H9 (cell line): ENCODE measurements at regions not wholly inside any gene's neighbourhood (a gene's known extent, or its start where the extent isn't known, plus 50 kb on each side); places are given as distances from the start of the nearest gene placed in this dataset.

Experiments used
- DNase-seq: peaks from one replicate; pipeline ENCODE4 v3.0.0-alpha.2; 2017
- H2AFZ ChIP-seq: one replicate; pipeline ENCODE4 v1.6.1; 2013; ENCODE audit warnings: mild to moderate bottlenecking, low read length, control low read depth, moderate library complexity
- H2AK5ac ChIP-seq: 2 replicates; pipeline ENCODE4 v1.6.1; 2013; ENCODE audit warnings: low read length, control low read depth, mixed read lengths; ENCODE audit not compliant: insufficient read length
- H2BK120ac ChIP-seq: one replicate; pipeline ENCODE4 v1.6.1; 2013; ENCODE audit warnings: low read depth, mild to moderate bottlenecking, low read length, control low read depth, inconsistent platforms; ENCODE audit not compliant: poor library complexity, severe bottlenecking
- H2BK12ac ChIP-seq: 2 replicates; pipeline ENCODE4 v1.6.1; 2013; ENCODE audit warnings: low read length, control low read depth, mixed read lengths, low read depth; ENCODE audit not compliant: insufficient read length
- H2BK15ac ChIP-seq: 2 replicates; pipeline ENCODE4 v1.6.1; 2013; ENCODE audit warnings: low read depth, low read length, control low read depth
- H2BK20ac ChIP-seq: one replicate; pipeline ENCODE4 v1.6.1; 2013; ENCODE audit warnings: low read depth, mild to moderate bottlenecking, low read length, control low read depth, inconsistent platforms; ENCODE audit not compliant: poor library complexity, severe bottlenecking
- H2BK5ac ChIP-seq: 2 replicates; pipeline ENCODE4 v1.6.1; 2013; ENCODE audit warnings: low read length, control low read depth, mixed read lengths; ENCODE audit not compliant: insufficient read length
- H3K14ac ChIP-seq: 2 replicates; pipeline ENCODE4 v1.6.1; 2013; ENCODE audit warnings: low read length, control low read depth; ENCODE audit not compliant: insufficient read depth
- H3K18ac ChIP-seq: 2 replicates; pipeline ENCODE4 v1.6.1; 2013; ENCODE audit warnings: low read depth, mild to moderate bottlenecking, mixed read lengths, low read length, control low read depth; ENCODE audit not compliant: insufficient read length
- H3K23ac ChIP-seq: 2 replicates; pipeline ENCODE4 v1.6.1; 2013; ENCODE audit warnings: low read length, control low read depth, mixed read lengths, low read depth; ENCODE audit not compliant: insufficient read length
- H3K23me2 ChIP-seq: 2 replicates; pipeline ENCODE4 v1.6.1; 2013; ENCODE audit warnings: low read depth, mild to moderate bottlenecking, mixed read lengths, low read length, control low read depth; ENCODE audit not compliant: insufficient read length, poor library complexity, severe bottlenecking
- H3K27ac ChIP-seq: 2 replicates; pipeline ENCODE4 v1.5.1; 2013; ENCODE audit warnings: low read length, control low read depth, mixed read lengths, low read depth; ENCODE audit not compliant: insufficient read length
- H3K27me3 ChIP-seq: 2 replicates; pipeline ENCODE4 v1.6.1; 2013; ENCODE audit warnings: low read length, control low read depth, inconsistent platforms; ENCODE audit not compliant: insufficient read depth
- H3K4ac ChIP-seq: 2 replicates; pipeline ENCODE4 v1.6.1; 2013; ENCODE audit warnings: low read depth, mild to moderate bottlenecking, control low read depth, inconsistent platforms, low read length, moderate library complexity
- H3K4me1 ChIP-seq: 2 replicates; pipeline ENCODE4 v1.6.1; 2013; ENCODE audit warnings: low read length, control low read depth, inconsistent platforms; ENCODE audit not compliant: insufficient read depth
- H3K4me2 ChIP-seq: 2 replicates; pipeline ENCODE4 v1.6.1; 2013; ENCODE audit warnings: low read length, control low read depth, mixed read lengths; ENCODE audit not compliant: insufficient read length, insufficient read depth
- H3K56ac ChIP-seq: 2 replicates; pipeline ENCODE4 v1.6.1; 2013; ENCODE audit warnings: low read depth, mild to moderate bottlenecking, mixed read lengths, low read length, control low read depth; ENCODE audit not compliant: insufficient read length
- H3K79me1 ChIP-seq: 2 replicates; pipeline ENCODE4 v1.6.1; 2013; ENCODE audit warnings: low read depth, mild to moderate bottlenecking, moderate library complexity, low read length, control low read depth, inconsistent platforms; ENCODE audit not compliant: insufficient read depth, poor library complexity, severe bottlenecking
- H3K79me2 ChIP-seq: 2 replicates; pipeline ENCODE4 v1.6.1; 2013; ENCODE audit warnings: low read length, control low read depth, inconsistent platforms; ENCODE audit not compliant: insufficient read depth
- H3K9ac ChIP-seq: 2 replicates; pipeline ENCODE4 v1.6.1; 2013; ENCODE audit warnings: low read length, control low read depth, mixed read lengths; ENCODE audit not compliant: insufficient read length; ENCODE audit errors: extremely low read depth
- H3K9me3 ChIP-seq: one replicate; pipeline ENCODE4 v1.6.1; 2013; ENCODE audit warnings: low read depth, low read length, inconsistent platforms; ENCODE audit not compliant: control insufficient read depth
- H3T11ph ChIP-seq: one replicate; pipeline ENCODE4 v1.6.1; 2013; ENCODE audit warnings: mild to moderate bottlenecking, low read length, control low read depth, inconsistent platforms
- H4K20me1 ChIP-seq: one replicate; pipeline ENCODE4 v1.6.1; 2013; ENCODE audit not compliant: control insufficient read depth, insufficient read length, insufficient read depth
- H4K5ac ChIP-seq: 2 replicates; pipeline ENCODE4 v1.6.1; 2013; ENCODE audit warnings: low read depth, mild to moderate bottlenecking, mixed read lengths, low read length, control low read depth; ENCODE audit not compliant: insufficient read length
- H4K8ac ChIP-seq: replicated peaks from 2 replicates; pipeline ENCODE4 v1.6.1; 2013; ENCODE audit warnings: low read length, control low read depth, mixed read lengths, low read depth; ENCODE audit not compliant: insufficient read length
- H4K91ac ChIP-seq: 2 replicates; pipeline ENCODE4 v1.6.1; 2013; ENCODE audit warnings: low read depth, mild to moderate bottlenecking, moderate library complexity, mixed read lengths, low read length, control low read depth; ENCODE audit not compliant: insufficient read length
- H3K27ac Mint-ChIP-seq, 3 experiments: 2 replicates in 2 of 3; 3 replicates in 1 of 3; pipeline ENCODE4 v1.8.0; 2020 to 2021; ENCODE audit warnings: mixed read lengths in 3 of 3, mild to moderate bottlenecking in 1 of 3, moderate library complexity in 1 of 3
- H3K27me3 Mint-ChIP-seq: 2 replicates; pipeline ENCODE4 v1.8.0; 2021; ENCODE audit warnings: low read depth, mild to moderate bottlenecking, moderate library complexity, mixed read lengths
- H3K36me3 Mint-ChIP-seq, 3 experiments: 2 replicates in 2 of 3; 3 replicates in 1 of 3; pipeline ENCODE4 v1.8.0; 2020 to 2021; ENCODE audit warnings: low read depth in 3 of 3, mixed read lengths in 3 of 3; ENCODE audit not compliant: insufficient read depth in 1 of 3
- H3K4me1 Mint-ChIP-seq, 2 experiments: 2 replicates each; pipeline ENCODE4 v1.8.0; 2020; ENCODE audit warnings: mixed read lengths in 2 of 2
- H3K4me3 Mint-ChIP-seq, 2 experiments: 2 replicates in 1 of 2; 3 replicates in 1 of 2; pipeline ENCODE4 v1.8.0; 2020 to 2021; ENCODE audit warnings: mild to moderate bottlenecking in 2 of 2, mixed read lengths in 2 of 2, moderate library complexity in 1 of 2
- H3K9me3 Mint-ChIP-seq, 2 experiments: 2 replicates in 1 of 2; 3 replicates in 1 of 2; pipeline ENCODE4 v1.8.0; 2020; ENCODE audit warnings: mild to moderate bottlenecking in 2 of 2, mixed read lengths in 2 of 2, moderate library complexity in 1 of 2
- CTCF ChIP-seq: fragments of 200-600 bp; sonication (generic); conservative IDR thresholded peaks from 3 replicates; pipeline ENCODE4 v1.8.0; 2021; ENCODE audit warnings: antibody characterized with exemption, mild to moderate bottlenecking
- WGBS: extraction: QIAGEN DNeasy Blood & Tissue Kit; methylation state at CpG from one replicate; pipeline ENCODE4 v1.1.7; 2013; ENCODE audit warnings: missing lambda C conversion rate, low lambda C conversion rate, mixed read lengths; ENCODE audit not compliant: insufficient read length; ENCODE audit errors: extremely low coverage; 5-methylcytosine and 5-hydroxymethylcytosine counted together

- Histone ChIP-seq H2BK5ac (no peak overlapping the region), H4K5ac (no peak overlapping the region), H3K18ac (no peak overlapping the region), H2BK120ac (no peak overlapping the region), H3K56ac (no peak overlapping the region), H3K9me3 (no peaks in the 10 kb centered on the region), H2BK20ac (no peak overlapping the region), H3K79me1 (no peaks in the 10 kb centered on the region), H3K79me2 (no peaks in the 10 kb centered on the region), H2AFZ (no peak overlapping the region), H3K14ac (no peak overlapping the region), H3K27ac (no peak overlapping the region), H3K4me2 (no peak overlapping the region), H3K4me1 (no peaks in the 10 kb centered on the region), H3K9ac (no peak overlapping the region), H4K20me1 (no peaks in the 10 kb centered on the region), H3T11ph (no peak overlapping the region), H4K8ac (no peak overlapping the region), H3K27me3 (no peaks in the 10 kb centered on the region), H2BK12ac (no peak overlapping the region), H4K91ac (no peak overlapping the region), H2BK15ac (no peak overlapping the region; the same call in 1 of the 2 replicates), H2AK5ac (no peak overlapping the region), H3K4ac (no peak overlapping the region), H3K23ac (no peak overlapping the region), H3K23me2 (no peaks in the 10 kb centered on the region)
- Mint-ChIP-seq H3K4me3 (no peak overlapping the region), H3K36me3 (no peaks in the 10 kb centered on the region), H3K27ac (no peak overlapping the region), H3K27me3 (no peaks in the 10 kb centered on the region), H3K9me3 (no peaks in the 10 kb centered on the region; a peak in 1 of 5 replicates), H3K4me1 (no peaks in the 10 kb centered on the region)
- WGBS = no CpG with 5 or more reads among the region's 4 CpGs
- no peak for TF ChIP-seq CTCF
- DNase-seq = no peak
These were observed 464.7 kb downstream of the SH2D4B start for GRCh38 chr10:81002382-81002781.
